ENCODE measurements at regions not wholly inside any gene's neighbourhood (a gene's known extent, or its start where the extent isn't known, plus 50 kb on each side); places are given as distances from the start of the nearest gene placed in this dataset.
"Not testable (repeated sequence)": the region's sequence is repeated elsewhere in the genome, so short reads cannot be mapped to it uniquely, and the experiment has no call there.

DNA sequence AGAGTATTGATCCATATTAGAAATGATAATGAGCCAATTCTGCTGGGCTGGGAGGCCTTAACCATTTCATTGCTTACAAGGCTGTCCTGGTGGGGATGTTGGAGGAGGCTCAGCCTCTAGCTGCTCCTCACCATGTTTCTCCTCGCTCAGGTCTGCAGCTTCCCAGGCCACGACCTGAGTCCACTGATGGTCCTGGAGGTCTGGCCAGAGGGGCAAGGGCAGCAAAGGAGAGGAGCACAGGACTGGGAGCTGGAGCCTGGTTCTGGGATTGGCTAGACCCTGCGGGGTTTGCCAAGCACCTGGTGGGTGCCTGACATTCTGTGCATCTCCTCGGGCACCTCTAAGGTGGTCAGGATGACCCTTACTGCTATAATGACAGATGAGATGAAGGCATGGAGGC lies 92.6 kb downstream of the KIF26A start:
- no peak for DNase-seq (ENCODE audit: low spot score)

DNA sequence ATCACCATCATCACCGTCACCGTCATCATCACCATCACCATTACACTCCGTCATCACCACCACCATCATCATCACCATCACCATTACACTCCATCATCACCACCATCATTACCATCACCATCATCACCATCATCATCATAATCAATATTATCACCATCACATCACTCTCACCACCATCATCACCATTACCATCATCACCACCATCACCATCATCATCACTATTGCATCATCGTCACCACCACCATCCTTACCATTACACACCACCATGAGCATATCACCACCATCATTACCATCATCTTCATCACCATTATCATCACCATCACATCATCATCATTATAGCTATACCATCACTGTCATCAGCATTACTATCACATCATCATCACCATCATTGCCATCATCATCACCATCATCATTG lies 93.7 kb downstream of the KIF26A start:
- DNase-seq (ENCODE audit: low spot score), result no peak

DNA sequence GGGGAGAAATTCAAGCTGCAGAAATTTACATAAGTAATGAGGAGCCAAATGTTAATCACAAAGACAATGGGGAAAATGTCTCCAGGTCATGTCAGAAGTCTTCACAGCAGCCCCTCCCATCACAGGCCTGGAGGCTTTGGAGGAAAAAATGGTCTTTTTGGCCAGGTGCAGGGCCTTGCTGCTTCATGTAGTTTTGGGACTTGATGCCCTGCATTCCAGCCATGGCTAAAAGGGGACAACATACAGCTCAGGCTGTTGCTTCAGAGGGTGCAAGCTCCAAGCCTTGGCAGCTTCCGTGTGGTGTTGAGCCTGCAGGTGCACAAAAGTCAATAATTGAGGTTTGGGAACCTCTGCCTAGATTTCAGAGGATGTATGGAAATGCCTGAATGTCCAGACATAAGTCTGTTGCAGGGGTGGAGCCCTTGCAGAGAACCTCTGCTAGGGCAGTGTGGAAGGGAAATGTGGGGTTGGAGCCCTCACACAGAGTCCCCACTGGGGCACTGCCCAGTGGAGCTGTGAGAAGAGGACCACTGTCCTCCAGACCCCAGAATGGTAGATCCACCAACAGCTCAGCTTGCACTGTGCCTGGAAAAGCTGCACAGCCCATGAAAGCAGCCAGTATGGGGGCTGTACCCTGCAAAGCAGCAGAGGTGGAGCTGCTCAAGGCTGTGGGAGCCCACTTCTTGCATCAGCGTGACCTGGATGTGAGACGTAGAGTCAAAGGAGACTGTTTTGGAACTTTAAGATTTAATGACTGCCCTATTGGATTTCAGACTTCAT lies 95.8 kb downstream of the KIF26A start:
- not testable (repeated sequence) for DNase-seq (ENCODE audit: low spot score)

DNA sequence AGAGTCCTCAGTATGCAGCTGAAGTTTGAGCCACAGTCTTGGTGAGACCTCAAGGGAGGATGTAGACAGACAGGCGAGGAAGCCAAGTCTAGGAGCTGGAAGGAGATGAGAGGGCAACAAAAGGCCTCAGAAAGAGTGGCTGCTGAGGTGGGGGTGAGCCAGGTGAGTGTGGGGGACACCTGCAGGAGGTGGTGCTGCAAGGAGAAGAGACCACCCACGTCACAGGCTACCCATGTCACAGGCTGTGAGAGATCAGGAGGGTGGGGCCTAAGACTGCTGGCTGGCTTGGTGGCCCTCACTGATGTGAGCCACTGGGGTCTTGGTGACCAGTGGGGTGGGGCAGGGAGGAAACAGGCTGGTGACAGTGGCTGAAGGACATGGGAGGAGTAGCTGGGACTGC lies 97.3 kb downstream of the KIF26A start:
- no peak for DNase-seq (ENCODE audit: low spot score)

DNA sequence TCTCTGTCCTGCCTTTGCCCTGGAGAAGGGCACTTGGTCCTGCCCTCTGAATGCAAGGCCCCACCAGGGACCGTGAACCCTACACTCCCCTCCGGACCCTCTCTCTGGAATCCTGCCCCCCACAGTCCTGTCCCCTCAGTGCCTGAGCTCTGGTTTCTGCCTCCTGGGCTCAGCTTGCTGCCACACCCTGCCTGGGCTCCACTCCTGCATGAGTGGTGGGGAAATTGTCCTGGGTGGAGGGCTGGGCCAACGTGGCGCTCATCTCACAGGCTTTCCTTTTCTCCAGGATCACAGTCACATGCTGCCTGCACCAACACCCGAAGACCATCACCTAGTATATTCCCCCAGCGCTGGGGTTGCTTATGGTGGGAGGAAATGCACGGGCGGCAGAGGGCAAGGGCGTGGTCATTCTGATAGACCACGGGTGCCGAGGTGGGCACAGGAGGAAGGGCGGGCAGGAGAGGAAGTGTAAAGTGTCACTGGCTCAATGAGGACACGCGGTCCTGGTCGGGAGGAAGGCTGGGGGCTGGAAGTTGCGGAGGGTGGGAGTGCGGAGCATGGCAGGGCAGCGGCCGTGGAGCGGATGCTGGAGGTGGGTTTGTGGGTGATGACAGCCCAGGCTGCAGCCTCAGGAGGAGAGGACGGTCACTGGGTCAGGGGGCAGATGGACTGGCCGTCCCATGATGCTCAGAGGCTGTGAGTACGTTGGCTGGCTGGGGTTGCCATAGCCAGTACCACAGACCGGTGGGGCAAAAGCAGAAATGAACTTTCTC lies 99.5 kb downstream of the KIF26A start:
- no peak for DNase-seq (ENCODE audit: low spot score)

DNA sequence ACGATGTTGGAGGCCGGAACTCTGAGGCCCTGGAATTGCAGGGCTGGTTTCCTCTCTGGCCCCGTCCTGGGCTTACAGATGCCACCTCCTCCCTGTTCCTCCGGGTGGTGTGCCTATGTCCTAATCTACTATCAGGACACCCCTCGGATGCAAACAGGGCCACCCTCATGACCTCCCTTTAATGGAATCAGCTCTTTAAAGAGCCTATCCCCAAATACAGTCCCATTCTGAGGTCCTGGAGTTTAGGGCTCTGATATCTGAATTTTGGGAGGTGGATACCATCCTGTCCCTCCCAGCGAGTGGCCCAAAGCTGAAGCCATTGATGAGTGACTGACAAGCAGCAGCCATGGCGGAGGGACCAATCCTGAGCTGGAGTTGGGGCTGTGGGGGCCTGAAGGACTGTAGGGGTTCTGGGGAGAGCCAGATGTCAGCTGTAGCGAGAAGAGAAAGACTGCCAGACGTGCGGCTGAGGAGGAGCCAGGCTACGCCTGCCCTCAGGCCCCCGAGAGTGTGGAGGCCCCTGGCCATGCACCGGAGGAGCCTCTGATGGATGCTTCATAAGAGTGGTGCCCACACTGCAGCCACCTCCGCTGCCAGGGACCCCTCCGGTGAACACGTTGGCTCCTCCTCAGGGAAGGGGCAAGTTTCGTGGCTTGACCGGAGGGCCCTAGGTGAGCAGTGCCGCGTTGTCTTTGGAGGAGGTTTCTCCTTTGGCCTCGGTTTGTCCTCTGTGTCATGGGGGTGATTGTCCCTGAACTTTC lies 100.2 kb downstream of the KIF26A start:
- DNase-seq (ENCODE audit: low spot score), result no peak

DNA sequence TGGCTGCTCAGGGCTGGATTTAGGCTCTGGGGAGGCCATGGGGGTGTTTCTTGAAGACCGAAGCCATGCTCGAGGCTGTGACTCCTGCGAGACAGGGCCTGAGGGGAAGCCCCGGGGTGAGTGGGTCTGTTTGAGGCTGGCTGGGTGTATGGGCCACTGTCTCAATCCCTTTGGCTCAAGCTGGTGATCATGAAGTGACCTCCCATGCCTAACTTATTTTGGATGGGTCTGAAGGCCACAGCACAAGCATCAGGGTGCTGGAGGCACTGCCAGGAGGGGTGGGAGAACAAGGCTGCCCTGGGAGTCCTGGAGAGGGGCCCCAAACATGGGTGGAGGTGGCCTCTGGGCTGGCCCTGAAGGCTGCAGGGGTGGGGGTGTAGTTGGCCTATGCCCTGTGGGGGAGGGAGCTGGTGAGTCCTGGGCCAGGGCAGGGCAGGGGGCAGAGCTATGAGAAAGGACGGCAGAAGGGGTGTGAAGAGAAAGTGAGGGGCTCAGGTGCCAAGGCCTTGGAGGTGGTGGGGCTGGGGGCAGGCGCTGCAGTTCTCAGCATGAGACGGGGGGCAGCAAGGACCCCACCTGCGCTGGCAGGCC lies 100.9 kb downstream of the KIF26A start:
- no peak for DNase-seq (ENCODE audit: low spot score)

DNA sequence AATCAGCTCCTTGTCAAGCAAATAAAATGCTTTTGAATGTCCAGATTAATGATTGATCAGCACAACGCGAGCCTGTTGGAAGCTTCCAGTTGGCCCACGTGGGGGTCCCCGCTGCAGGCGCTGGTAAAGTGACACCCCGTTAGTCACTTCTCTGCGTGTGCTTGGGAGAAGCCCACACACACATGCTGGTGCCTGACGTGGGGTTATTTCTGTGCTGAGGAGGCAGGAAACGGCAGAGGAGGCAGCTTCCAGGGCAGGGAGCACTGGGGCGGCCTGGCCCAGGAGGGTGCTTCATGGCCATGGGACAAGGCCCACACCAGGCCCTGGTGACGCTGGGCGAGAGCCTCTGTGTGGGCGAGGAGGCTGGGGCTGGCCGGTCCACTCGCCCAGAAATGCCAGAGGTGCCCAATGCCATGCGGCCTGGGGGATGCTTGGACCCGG lies 101.5 kb downstream of the KIF26A start:
- no peak for DNase-seq (ENCODE audit: low spot score)

DNA sequence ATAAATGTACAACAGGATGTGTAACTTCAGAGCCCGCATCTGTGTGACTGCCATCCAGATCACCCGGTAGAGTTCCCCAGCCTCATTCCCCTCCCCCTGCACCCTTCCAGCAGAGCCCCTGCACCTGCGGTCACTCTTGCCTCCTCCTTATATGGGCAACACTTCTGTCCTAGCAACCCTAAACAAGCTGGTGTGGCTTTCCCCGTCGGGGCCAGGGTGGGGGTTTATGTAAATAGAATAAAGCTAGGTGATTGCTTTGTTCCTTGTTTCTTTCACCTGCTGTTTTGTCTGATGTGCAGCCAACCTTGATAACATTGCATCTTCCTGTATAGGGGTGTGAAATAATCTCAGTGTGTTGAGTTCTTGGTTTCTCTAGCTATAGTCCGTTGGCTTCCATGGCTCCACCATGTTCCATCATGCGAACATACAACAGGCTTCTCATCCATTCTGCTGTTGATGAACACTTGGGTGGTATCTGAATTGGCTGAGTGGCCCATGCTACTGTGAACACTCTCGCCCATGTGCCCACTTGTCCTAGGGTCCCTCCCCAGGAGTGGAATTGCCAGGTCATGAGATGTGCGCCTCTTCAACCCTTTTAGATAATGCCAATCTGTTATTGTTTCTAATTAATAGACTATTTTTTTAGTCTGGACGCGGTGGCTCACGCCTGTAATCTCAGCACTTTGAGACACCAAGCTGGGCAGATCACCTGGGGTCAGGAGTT lies 102.2 kb downstream of the KIF26A start:
- DNase-seq (ENCODE audit: low spot score), result no peak

DNA sequence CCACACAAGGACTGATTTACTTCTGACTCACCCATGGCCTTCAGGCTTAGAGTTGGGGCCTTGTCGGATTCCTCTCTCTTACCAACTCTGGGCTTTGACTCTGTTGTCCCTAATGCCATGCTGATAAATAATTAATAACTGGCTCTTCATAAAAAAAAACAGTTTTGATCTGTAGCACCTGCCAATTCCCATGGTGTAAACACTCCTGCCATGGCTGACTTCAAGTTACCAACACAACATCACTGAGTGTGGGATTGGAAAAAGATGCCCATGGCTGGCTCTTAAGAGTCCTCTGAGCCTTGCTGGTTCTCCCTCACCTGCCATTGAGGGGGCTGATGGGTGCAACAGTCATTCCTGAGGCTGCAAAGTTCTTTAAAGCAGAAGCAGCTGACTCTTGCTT lies 104.8 kb downstream of the KIF26A start:
- no peak for DNase-seq (ENCODE audit: low spot score)

DNA sequence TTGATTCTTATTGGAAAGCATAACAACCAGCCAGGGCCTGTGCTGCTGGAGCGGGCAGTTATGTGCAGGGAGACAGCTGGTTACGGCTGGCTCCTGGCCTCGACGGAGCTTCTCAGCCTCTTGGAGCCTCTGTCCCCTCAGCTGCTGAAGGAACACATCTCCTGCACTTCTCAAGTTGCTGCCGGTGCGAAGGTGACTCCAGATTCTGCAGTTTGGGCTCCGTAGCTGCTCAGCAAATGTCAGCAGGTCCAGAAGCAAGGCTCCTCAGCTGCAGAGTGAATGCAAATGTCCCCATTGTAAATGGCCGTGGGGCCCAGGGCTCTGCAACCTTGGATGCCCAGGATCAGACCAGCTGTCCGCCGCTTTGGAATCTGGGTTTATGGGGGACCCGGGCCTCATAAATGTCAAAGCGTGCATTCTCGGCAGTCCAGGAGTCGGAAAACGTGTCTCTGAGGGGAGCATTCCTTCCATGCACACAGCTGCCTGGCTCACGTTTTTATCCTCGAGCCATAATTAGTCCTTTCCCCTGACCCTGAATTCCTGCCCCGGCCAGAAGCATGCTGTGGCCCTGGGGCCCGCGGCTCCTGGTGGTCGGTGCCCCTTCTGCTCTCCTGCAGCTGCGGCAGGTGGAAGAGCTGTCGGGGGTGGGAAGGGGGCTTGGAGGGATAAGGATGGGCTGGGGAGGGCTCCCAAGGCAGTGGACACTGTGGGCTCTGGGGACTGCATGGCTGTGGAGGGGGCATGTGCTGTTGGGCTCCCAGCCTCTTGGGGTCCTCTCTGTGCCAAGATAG lies 106.0 kb downstream of the KIF26A start:
- no peak for DNase-seq (ENCODE audit: low spot score)

DNA sequence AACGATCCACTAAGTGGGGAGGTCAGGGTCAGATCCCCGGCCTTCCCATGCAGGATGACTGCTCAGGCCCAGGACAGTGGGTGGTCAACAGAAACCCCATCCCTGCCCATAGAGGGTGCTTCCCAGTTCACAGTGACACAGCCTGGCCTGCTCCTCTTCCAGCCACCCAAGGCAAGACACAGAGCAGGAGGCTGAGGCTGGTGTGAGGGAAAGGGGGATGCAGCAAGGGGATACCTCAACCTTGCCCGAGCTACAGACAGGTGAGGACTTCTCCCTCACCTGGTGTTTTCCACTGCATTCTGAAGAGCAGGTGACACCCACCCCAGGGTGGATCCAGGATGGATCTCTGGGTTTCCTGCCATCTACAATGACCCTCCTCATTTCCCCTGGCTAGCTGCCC lies 106.7 kb downstream of the KIF26A start:
- no peak for DNase-seq (ENCODE audit: low spot score)

DNA sequence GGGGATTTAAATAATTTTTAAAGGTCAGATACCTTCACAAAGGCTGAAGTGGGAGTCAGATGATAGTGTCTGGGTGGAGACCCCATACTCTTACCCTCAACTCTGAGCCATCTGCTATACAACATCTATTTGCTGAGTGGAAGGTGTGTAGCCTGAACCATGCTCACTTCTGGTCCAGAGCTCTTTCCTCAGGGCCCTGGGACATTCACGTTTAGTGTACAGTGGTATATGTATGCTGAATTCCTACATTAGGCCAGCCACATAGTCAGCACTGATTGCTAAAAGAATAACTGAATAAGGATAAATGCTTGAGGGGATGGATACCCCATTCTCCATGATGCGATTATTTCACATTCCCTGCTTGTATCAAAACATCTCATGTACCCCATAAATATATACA lies 107.3 kb downstream of the KIF26A start:
- DNase-seq (ENCODE audit: low spot score), result no peak

DNA sequence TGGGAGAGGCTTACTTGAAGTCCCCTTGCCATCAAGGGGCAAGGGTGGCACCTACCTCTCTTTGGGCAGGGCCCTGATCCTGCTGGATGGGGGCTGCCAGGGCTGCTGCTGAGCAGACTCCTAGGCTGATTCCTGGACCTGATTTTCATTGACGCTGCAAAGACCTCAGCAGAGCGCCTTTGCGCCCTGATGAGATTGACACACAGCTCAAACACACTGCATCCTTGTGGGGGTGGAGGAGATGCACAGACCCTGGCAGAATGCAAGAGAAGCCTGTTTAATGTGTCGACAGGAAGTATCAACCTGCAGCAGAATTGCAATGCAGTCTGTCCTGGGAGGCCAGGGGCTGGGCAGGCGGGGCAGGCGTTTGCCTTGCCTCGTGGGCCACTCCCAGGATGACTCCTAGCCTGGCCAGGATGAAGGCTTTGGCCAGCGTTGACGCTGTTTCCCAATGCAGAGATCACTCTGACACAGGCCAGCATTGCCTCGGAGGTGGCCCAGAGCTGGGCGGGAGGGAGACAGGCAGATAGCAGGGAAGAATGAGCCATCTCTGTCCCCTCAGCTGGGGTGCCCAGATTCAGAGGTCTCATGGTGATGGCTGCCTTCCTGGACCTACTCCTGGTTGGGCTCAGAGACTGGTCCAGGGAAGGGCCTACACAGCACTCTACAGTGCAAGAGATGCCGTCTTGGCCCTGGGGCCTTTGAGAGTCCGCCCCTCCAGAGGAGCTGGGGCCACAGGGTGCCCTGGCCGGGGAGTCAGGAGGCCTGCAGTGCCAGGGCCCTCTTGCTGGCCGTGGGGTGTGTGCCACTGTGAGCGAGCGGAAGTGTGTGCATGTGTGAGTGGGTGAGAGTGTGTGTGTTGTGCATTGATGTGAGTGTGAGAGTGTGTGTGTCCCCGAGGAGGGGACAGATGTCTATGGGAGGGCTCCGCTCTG lies 108.3 kb downstream of the KIF26A start:
- DNase-seq (ENCODE audit: low spot score), result no peak

DNA sequence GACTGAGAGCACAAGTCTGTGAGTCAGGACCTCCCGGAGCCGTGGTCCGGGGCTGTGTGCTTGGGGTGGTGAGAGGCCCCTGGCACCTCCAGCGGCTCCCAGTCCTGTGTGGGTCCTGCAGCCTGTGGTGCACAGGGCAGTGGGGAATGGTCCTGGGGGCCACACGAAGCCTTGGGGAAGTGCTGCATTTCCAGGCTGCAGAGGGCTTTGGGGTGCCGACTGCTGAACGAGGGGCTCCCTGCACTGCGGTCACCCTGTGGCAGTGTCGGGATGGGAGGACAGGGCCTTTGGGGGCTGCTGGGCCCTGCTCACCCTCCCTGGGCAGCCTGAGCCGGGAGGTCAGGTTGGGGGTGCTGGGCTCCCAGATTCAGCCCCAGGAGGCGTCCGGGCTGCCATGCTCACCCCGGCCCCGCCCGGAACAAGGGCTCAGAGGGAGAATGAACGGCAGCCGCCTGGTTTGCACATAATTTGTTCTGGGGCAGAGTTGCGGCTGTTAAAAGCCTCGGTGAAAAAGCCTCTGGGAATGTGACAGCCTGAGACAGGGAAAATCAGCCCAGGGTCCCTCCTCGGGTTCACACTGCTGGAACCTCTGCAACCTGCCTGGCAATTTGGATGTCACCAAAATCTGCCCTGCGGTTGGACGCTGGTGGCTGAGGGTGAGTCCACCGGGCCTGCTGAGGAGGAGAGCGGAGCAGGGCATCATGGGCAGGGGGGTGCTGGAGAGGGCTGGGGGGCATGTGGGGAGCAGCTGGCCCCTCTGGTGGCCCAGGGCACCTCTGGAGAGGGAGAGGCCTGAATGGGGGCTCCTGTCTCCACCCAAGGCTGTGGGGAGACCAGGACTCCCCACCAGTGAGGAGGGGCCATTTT lies 109.2 kb downstream of the KIF26A start:
- DNase-seq (ENCODE audit: low spot score), result no peak

DNA sequence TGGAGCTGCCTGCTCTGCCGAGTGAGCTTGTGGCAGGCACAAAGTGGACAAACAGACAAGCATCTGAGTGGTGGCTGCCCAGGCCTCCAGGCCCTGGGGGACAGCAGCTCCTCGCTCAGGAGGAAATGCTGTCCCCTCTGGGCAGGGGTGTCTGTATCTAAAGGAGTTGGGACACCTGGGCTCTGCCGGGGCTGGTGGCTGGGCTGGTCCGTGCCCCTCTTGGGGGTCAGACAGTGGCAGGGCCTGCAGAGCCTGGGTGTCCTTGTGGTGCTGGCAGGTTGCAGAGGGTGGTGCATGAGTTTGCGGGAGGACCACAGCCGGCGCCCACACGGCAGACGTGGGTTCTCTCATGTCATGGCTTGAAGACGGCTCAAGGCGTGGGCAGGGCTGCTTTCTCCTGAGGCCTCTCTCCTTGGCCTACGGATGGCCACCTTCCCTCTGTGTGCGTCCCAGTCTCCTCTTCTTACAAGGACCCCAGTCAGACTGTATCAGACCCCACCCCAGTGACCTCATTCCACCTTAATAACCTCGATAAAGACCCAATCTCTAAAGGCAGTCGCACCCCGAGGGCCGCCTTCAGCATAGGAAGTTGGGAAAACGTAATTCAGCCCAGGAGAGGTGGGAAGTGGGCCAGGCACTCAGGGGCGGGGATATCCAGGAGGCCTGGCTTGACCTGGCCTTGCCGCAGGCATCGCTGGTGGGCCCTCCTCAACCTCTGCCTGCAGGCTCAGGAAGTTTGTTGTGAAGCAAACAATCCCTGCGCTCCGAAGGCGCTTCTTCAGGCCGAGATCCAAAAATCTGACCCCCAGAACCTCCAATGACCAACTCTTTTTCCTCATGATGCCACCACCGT lies 110.0 kb downstream of the KIF26A start:
- no peak for DNase-seq (ENCODE audit: low spot score)

DNA sequence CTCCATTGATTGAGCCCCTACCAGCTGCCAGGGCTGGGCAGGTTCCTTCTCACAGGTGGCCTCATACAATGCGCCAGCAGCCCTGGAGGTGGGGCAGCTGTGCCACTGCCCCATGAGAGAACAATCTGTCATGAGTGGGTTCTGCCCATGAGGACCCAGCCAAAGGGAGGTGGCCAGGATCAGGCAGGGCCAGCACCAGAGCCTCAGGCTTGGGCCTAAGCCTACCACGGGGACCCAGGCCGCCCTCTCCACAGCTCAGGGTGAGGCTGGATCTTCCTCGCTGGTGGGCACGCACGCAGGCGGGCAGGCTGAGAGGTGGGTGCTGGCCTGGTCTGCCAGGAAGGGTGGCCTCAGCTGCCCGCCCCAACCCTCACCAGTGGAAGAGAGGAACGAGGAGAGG lies 110.7 kb downstream of the KIF26A start:
- DNase-seq (ENCODE audit: low spot score), result no peak

DNA sequence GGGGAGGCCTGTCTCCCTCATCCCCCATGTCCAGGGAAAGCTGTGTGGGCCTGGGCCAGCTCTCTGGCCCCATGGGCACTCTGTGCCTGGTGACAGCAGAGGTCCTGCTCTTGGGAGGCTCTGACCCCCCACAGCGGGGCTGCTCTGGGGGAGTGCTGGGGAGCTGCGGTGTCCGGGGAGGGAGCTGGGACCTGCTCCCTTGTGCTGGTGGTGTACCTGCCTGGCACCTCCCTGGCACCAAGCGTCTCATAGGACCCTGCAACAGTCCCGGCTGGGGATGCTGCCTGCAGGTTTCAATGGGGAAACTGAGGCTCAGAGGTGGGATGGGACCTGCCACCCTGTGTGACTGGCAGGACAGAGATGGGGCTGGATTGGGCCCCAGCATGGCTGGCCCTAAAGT lies 111.3 kb downstream of the KIF26A start:
- no peak for DNase-seq (ENCODE audit: low spot score)
